GM18507 (cell line): ENCODE measurements at regions not wholly inside any gene's neighbourhood (a gene's known extent, or its start where the extent isn't known, plus 50 kb on each side); places are given as distances from the start of the nearest gene placed in this dataset.
"Not testable (repeated sequence)": the region's sequence is repeated elsewhere in the genome, so short reads cannot be mapped to it uniquely, and the experiment has no call there.

Experiments used
- DNase-seq: peaks from one replicate; pipeline ENCODE4 v3.0.0; 2011; ENCODE audit warnings: low read depth; ENCODE audit not compliant: insufficient read length; ENCODE audit errors: extremely low spot score
- FAIRE-seq: peaks from 2 replicates; lab custom pipeline; 2011; peaks lifted over from hg19 to GRCh38; lab: Jason Lieb, UNC

DNA sequence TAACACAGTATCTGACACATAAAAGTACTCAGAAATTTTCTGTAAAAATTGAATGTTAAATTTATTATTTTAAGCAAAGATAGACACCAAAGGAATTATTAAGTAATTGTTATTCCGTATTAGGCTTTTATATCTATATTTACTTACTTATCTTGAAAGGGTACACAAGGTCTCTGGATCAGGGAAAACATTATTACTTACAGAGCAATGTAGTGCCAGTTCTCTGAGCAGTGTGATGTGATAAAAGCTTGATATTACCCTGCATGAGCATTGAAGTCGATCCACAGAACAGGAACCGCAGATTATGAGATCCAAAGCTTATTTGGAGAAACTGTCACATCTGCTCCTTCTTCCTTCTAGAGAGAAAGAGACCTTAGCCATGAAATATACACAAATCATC lies 637.9 kb upstream of the RGS18 start:
- DNase-seq: no peak
- FAIRE-seq: no peak

DNA sequence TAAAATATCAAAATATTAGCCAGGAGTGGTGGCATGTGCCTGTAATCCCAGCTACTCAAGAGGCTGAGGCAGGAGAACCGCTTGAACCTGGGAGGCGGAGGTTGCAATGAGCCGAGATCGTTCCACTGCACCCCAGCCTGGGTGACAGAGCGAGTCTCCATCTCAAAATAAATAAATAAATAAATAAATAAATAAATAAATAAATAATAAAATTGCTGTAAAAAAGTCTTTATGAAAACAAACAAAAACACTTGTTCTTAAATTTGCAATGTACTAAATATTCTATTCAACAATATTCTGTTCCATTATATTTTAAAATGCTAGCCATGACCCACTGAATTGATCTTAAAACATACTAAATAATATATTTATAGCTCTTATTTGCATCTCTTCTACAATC lies 632.3 kb upstream of the RGS18 start:
- FAIRE-seq, DNase-seq: not testable (repeated sequence)

GRCh38 chr1:191528275-191528674 lies 630.0 kb upstream of the RGS18 start:
- FAIRE-seq (no peak), DNase-seq (no peak)

DNA sequence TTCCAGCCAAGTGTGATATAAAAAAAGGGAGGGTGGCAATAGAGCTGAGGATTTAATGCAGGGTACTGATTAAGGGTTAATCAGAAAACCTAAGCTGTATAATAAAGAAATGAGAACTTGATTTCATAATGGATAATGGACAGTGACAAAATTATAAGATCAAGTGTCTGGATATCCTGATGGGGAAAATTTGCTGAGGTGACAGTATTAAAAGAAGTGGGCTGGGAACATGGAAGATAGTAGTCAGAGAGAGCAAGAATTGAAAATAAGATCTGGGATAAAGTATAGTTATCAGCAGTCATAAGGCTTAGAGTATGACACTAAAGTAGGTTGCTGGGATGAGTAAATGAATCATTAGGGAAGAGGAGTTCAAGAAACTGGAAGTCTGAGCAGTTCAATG lies 627.3 kb upstream of the RGS18 start:
- no peak for FAIRE-seq

DNA sequence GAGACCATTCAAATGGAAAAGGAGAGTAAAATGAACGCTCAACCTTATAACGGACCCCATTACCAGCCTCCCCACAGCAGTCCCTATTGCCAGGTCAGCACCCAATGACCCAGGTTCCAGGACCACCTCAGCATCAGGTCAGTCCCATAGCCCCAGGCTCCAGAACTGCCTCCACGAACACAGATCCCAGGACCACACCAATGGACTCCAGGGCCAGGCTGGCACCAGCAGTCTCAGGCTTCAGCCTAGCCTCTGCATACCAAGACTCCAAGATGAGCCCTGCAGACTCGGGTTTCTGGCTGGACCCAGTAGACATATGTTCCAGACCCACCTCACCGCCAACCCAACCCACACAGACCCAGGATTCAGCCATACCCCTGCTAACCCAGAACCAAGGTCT lies 625.0 kb upstream of the RGS18 start:
- FAIRE-seq (no peak), DNase-seq (no peak)

More for the DNA sequence above, 627.3 kb upstream of the RGS18 start:
- no peak for DNase-seq

DNA sequence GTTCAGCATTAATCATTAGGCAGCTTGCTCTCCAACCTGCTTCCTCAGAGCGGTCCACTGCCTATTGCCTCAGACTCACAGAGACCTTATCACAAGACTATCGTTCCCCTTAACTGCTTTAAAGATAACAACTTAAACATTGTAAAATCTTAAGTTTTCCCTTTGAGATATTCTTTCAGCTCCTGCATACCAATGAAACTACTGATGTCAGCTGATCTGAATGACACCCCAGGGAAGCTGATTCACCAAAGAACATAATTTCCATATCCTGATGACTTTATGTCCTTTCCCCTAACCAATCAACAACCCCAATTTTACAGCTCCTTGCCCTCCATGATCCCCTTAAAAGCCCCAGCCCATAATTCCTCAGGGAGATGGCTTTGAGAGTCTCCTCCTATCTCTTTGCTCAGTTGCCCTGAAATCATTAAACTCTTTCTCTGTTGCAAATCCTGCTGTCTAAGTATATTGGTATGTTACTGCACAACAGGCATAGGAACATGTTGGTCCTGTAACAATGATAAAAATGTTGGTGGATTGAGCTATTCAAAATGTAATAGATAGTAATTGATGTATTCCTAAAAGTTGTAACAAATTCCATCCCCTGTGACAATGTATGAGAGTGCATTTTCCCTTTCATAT lies 621.4 kb upstream of the RGS18 start:
- FAIRE-seq (no peak), DNase-seq (no peak)

DNA sequence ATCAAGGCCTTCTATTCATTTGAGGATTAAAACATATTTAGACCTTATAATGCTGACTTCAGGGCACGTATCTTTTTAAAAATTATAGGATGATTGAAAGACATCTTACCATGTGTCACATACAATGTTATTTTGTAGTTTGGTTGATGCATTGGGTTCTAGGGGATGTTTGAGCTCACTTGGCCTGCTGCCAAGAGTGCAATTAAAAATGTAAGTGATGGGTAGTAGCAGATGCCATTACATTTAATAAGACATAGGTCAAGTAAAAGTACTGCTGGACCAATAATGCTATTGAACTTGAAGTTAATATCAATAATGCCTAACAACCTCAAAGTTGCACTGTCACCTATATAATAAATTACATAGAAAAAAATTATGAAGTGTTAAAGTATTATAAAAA lies 616.5 kb upstream of the RGS18 start:
- FAIRE-seq (no peak), DNase-seq (no peak)

DNA sequence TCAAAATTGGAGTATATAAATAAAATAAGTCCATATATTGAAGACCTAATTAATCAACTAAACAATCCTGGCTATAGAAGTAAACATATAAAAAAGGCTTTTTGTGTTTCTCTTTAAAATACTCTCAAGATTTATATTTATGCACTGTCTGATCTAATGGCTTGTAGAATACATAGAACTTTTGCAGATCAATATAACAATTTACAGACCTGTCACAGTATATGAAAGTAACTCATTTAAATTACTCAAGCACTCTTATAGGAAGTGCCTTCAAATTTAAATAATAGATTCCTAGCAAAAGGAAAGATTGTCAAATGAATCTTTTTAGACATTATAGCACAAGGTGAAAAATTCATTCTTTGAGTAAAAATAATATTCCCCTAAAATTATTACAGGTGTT lies 615.8 kb upstream of the RGS18 start:
- FAIRE-seq (no peak), DNase-seq (no peak)

DNA sequence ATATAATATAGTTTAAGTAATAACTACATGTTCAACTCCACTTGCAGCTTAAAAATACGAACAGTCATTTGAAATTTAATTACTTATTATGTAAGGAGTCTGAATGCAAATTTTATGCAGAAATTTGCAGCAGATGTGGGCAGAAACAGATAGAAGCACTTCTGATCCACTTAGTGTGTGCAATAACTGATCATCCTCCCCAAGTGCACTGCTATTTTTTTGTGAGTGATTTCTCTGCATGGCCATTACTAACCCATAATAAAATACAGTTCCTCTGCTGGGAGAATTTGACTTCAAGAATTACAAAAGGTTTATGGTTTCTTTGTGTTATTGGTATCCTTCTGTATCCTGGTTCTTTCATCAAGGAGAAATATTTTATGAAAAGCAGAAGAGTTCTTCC lies 611.5 kb upstream of the RGS18 start:
- DNase-seq: no peak
- no peak for FAIRE-seq

DNA sequence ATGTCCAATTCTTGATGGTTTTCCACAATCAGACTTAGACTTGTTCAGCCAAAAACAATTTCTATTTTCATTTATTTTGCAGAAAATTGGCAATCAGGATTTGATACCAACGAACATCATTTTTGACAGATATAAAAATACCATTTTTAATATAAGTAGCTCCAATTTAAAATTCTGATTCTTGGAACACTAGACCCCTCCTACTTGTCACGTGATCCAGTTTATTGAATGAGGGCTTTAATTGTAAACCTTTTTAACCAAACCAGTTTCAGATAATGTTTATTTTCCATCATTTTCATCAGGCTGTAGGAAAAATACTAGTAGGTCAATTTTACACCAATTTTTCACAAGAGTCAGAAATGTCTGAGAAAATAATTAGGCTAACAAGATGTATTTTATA lies 607.2 kb upstream of the RGS18 start:
- FAIRE-seq (no peak), DNase-seq (no peak)

DNA sequence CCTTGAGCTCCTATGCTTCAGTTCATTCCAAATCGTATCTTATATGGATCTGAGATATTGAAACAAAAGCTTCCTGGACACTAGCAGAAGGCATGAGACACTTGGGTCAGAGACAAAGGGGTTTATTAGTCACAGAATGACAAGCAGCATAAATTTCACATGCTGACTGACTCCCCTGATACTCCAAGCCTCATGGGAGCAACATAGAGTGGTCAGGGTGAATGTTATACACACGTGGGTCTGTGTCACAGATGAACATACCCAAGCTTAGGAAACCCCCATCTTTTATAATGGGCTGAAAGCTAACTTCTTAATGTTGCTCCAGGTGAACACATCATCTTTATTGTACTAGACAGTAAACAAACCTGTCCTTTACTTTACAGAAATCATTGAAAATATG lies 599.9 kb upstream of the RGS18 start:
- FAIRE-seq: no peak
- no peak for DNase-seq

GRCh38 chr1:191561276-191561675 lies 597.0 kb upstream of the RGS18 start:
- FAIRE-seq: no peak
- DNase-seq: no peak

DNA sequence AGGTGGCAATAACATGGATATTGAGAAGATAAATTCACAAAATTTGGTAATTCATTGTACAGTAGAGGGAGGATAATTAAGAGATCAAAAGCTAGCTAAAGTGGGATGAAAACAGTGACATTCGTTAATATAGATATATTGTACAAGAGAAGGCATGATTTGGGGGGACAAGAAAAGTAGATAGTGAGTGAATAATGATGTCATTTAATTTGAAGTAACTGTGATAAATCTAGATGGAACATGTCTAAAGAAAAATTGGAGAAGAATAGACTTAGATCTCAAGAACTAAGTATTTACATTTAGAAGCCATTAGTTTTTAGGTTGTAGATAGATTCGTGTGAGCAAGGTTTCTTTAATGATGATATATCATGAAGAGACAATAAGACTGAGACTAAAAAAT lies 594.0 kb upstream of the RGS18 start:
- FAIRE-seq (no peak), DNase-seq (no peak)

- DNase-seq (no peak), FAIRE-seq (no peak)
Observed at GRCh38 chr1:191572479-191572878, 585.8 kb upstream of the RGS18 start.

- DNase-seq (no peak), FAIRE-seq (no peak)
Observed at GRCh38 chr1:191575180-191575579, 583.1 kb upstream of the RGS18 start.

DNA sequence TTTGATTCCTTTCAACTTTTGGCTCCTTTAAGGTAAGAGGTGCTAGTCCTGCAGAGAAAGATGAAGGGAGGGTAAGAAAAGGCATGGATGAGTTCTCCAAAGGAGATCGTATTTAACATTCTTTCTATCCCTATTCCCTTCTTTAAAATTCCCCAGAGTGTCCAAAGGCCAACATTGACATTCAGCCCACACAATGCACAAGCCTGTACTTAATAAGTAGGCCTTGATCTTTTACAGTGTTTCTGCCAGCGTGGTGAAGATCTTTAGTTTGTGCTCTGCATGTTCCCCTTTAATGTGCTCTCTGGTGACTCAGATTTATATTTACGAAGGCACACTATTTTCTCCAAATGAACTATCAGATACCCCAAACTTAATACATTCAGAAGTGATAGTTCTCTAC lies 582.5 kb upstream of the RGS18 start:
- no peak for DNase-seq
- no peak for FAIRE-seq

DNA sequence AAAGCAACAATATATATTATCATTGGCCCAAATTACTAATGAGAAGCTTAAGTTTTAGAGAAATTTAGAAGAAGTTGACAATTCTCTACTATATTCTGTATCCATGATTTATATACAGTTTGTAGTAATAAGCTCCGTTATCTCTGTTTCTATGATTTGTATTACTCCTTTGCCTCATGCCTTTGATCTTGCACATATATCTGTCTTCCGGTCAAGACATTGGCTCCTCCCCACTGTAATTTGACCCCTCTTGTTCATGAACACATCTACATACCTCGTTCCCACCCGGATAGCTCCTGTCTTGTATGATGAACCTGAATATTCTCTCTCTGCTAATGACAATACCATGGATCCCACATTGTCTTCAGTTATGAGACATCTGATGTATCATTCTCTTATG lies 581.0 kb upstream of the RGS18 start:
- no peak for FAIRE-seq

DNA sequence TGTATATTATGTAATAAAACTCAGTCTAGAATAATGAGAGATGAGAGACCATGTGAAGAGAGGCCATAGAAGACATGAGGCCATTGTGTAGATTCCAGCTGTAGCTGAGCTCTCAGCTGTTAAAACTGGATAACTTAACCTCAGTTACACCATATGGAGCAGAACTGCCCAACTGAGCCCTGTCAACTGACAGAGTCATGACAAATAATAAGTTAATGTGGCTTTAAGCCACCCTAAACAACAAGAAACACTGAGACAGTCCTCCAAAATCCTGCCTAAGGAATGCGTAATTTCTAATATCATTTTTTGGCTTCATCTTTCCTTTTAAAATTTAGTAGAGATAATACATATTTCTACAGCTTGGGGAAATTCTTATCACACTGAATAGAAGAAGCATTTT lies 580.0 kb upstream of the RGS18 start:
- FAIRE-seq: no peak
- DNase-seq: no peak

More for the DNA sequence above, 581.0 kb upstream of the RGS18 start:
- no peak for DNase-seq

GRCh38 chr1:191579019-191579418 lies 579.2 kb upstream of the RGS18 start:
- FAIRE-seq: no peak
- DNase-seq: no peak

GRCh38 chr1:191582169-191582568 lies 576.1 kb upstream of the RGS18 start:
- no peak for FAIRE-seq
- DNase-seq: no peak

GRCh38 chr1:191585095-191585494 lies 573.2 kb upstream of the RGS18 start:
- DNase-seq (no peak), FAIRE-seq (no peak)

DNA sequence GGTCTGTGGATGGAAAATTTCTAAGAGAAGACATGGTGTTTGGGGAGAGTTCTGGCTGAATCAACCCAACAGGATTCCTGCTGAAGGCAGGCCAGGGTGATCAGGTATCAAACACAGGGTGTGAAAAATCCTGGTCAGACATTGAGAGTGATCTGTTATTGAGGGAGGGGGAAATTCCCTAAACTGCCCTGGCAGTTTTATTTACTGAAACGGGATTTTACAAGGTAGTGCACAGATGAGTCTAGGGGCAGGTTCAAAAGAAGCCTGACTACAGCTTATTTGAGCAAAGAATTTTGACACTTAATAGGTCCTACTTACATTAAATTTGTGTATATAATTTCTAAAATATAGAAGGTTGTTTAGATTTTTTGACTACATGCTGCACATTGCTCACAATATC lies 569.4 kb upstream of the RGS18 start:
- DNase-seq (no peak), FAIRE-seq (no peak)
